ENCODE measurements at regions not wholly inside any gene's neighbourhood (a gene's known extent, or its start where the extent isn't known, plus 50 kb on each side); places are given as distances from the start of the nearest gene placed in this dataset.

GRCh38 chr6:105515054-105515453 is 112.2 kb upstream of the PREP start:
- no peaks in the 10 kb centered on the region for H4K20me1 ChIP-seq (ENCODE audit: control insufficient read depth, insufficient read depth, low read length, poor library complexity, severe bottlenecking)
- no peak overlapping the region for H3K27ac Mint-ChIP-seq
- H3K27me3 ChIP-seq (replicated peaks in 1 of 4; ENCODE audit: control extremely low read depth in 1 of 4, control insufficient read depth in 3 of 4, insufficient read depth in 4 of 4, low read length in 3 of 4) = peaks cover 0 to 2% (median under 1%) of the 10 kb centered on the region in 4 experiments
- no peak overlapping the region for H3K4me2 ChIP-seq (replicated peaks; ENCODE audit: low read depth, low read length, poor library complexity, severe bottlenecking)
- ChIA-PET POLR2A (no interaction called here), CTCF (no interaction called here)
- no peak for DNase-seq
- no peak for ATAC-seq (ENCODE audit: low read depth)
- H2AFZ ChIP-seq (ENCODE audit: insufficient read depth, low read depth, low read length, poor library complexity, severe bottlenecking) = no peak overlapping the region
- TF ChIP-seq EZH2 (IDR thresholded peaks at IDR 0.05; ENCODE audit: borderline replicate concordance, insufficient read depth, low read depth, low read length, poor library complexity, severe bottlenecking) (no peak), CTCF (IDR thresholded peaks at IDR 0.05) (no peak)
- no peaks in the 10 kb centered on the region for H3K9me3 Mint-ChIP-seq (ENCODE audit: insufficient read depth)
- H3K9ac ChIP-seq (ENCODE audit: low read length) = no peak overlapping the region
- WGBS (ENCODE audit: insufficient coverage) = 93% methylated on average over 6 of the region's 6 CpGs
- H3K36me3 ChIP-seq (replicated peaks in 1 of 2; ENCODE audit: control extremely low read depth in 1 of 2, control insufficient read depth in 1 of 2, extremely low read depth in 1 of 2, insufficient read depth in 2 of 2, low read length in 1 of 2) = no peaks in the 10 kb centered on the region
- no peaks in the 10 kb centered on the region for H3K4me1 ChIP-seq (ENCODE audit: control insufficient read depth in 2 of 2, insufficient read depth in 2 of 2, low read length in 2 of 2)
- H3K79me2 ChIP-seq (ENCODE audit: control insufficient read depth, insufficient read depth, low read length) = no peaks in the 10 kb centered on the region
- H3K4me3 ChIP-seq (ENCODE audit: control extremely low read depth in 1 of 5, extremely low read depth in 1 of 5, insufficient read depth in 1 of 5, low read depth in 2 of 5, low read length in 4 of 5) = no peak overlapping the region
- no peak overlapping the region for H3K4me3 Mint-ChIP-seq
- H3K9me3 ChIP-seq (ENCODE audit: control extremely low read depth in 1 of 3, control insufficient read depth in 2 of 3, insufficient read depth in 1 of 3, low read length in 2 of 3) = no peaks in the 10 kb centered on the region
- intact Hi-C loops (cut with micrococcal nuclease) = no loop called here
- peaks cover 31% of the 10 kb centered on the region for H3K27me3 Mint-ChIP-seq
- no peak overlapping the region for H3K27ac ChIP-seq (ENCODE audit: low read length in 2 of 2)
- H3K4me1 Mint-ChIP-seq = no peaks in the 10 kb centered on the region

GRCh38 chr6:105514306-105514705 is 111.4 kb upstream of the PREP start:
- no peaks in the 10 kb centered on the region for H3K4me1 ChIP-seq (ENCODE audit: control insufficient read depth in 2 of 2, insufficient read depth in 2 of 2, low read length in 2 of 2)
- H3K4me2 ChIP-seq (replicated peaks; ENCODE audit: low read depth, low read length, poor library complexity, severe bottlenecking) = no peak overlapping the region
- ChIA-PET POLR2A (no interaction called here), CTCF (no interaction called here)
- no peak for ATAC-seq (ENCODE audit: low read depth)
- Mint-ChIP-seq H3K27me3 (peaks cover 32% of the 10 kb centered on the region), H3K4me1 (no peaks in the 10 kb centered on the region), H3K4me3 (no peak overlapping the region), H3K9me3 (ENCODE audit: insufficient read depth) (no peaks in the 10 kb centered on the region), H3K27ac (no peak overlapping the region)
- no peaks in the 10 kb centered on the region for H3K36me3 ChIP-seq (replicated peaks in 1 of 2; ENCODE audit: control extremely low read depth in 1 of 2, control insufficient read depth in 1 of 2, extremely low read depth in 1 of 2, insufficient read depth in 2 of 2, low read length in 1 of 2)
- no peak overlapping the region for H3K9ac ChIP-seq (ENCODE audit: low read length)
- WGBS (ENCODE audit: insufficient coverage) = 29% methylated on average over 1 of the region's 5 CpGs
- TF ChIP-seq EZH2 (IDR thresholded peaks at IDR 0.05; ENCODE audit: borderline replicate concordance, insufficient read depth, low read depth, low read length, poor library complexity, severe bottlenecking) (no peak), CTCF (IDR thresholded peaks at IDR 0.05) (no peak)
- H3K27ac ChIP-seq (ENCODE audit: low read length in 2 of 2) = no peak overlapping the region
- no peak overlapping the region for H3K4me3 ChIP-seq (ENCODE audit: control extremely low read depth in 1 of 5, extremely low read depth in 1 of 5, insufficient read depth in 1 of 5, low read depth in 2 of 5, low read length in 4 of 5)
- H4K20me1 ChIP-seq (ENCODE audit: control insufficient read depth, insufficient read depth, low read length, poor library complexity, severe bottlenecking) = no peaks in the 10 kb centered on the region
- intact Hi-C loops (cut with micrococcal nuclease) = no loop called here
- no peak overlapping the region for H2AFZ ChIP-seq (ENCODE audit: insufficient read depth, low read depth, low read length, poor library complexity, severe bottlenecking)
- H3K9me3 ChIP-seq (ENCODE audit: control extremely low read depth in 1 of 3, control insufficient read depth in 2 of 3, insufficient read depth in 1 of 3, low read length in 2 of 3) = no peaks in the 10 kb centered on the region
- H3K27me3 ChIP-seq (replicated peaks in 1 of 4; ENCODE audit: control extremely low read depth in 1 of 4, control insufficient read depth in 3 of 4, insufficient read depth in 4 of 4, low read length in 3 of 4) = peaks cover 0 to 4% (median 1%) of the 10 kb centered on the region in 4 experiments
- no peaks in the 10 kb centered on the region for H3K79me2 ChIP-seq (ENCODE audit: control insufficient read depth, insufficient read depth, low read length)
- no peak for DNase-seq
